Activated CD8-positive, alpha-beta T cell treated with anti-CD3 and anti-CD28 coated beads for 36 hours (primary cell): ENCODE measurements at regions not wholly inside any gene's neighbourhood (a gene's known extent, or its start where the extent isn't known, plus 50 kb on each side); places are given as distances from the start of the nearest gene placed in this dataset.

Experiments
- ATAC-seq: fragments of 200-7000 bp; cut with Tn5 transposase; one replicate; pipeline ENCODE4 v1.10.0; 2021; ENCODE audit warnings: mild to moderate bottlenecking, moderate library complexity
- CTCF ChIA-PET: fragments of 350-600 bp; sonication (Branson Sonifier 250); formaldehyde crosslinking; loops from one replicate; lab custom pipeline; 2021; ENCODE audit warnings: antibody characterized with exemption; lab: Charles Lee
- POLR2A ChIA-PET: fragments of 350-600 bp; sonication (Branson Sonifier 250); formaldehyde crosslinking; loops from one replicate; lab custom pipeline; 2021; ENCODE audit warnings: antibody characterized with exemption; lab: Charles Lee
- DNase-seq: peaks from one replicate; pipeline ENCODE4 v3.0.0-alpha.2; 2020
- H3K27ac Mint-ChIP-seq: one replicate; pipeline ENCODE4 v1.8.0; 2021; ENCODE audit warnings: mild to moderate bottlenecking, mixed read lengths
- H3K27me3 Mint-ChIP-seq: one replicate; pipeline ENCODE4 v1.8.0; 2021; ENCODE audit warnings: mixed read lengths
- H3K36me3 Mint-ChIP-seq: one replicate; pipeline ENCODE4 v1.8.0; 2021; ENCODE audit warnings: low read depth, mixed read lengths
- H3K4me1 Mint-ChIP-seq: one replicate; pipeline ENCODE4 v1.8.0; 2021; ENCODE audit warnings: low read depth, mixed read lengths
- H3K4me3 Mint-ChIP-seq: one replicate; pipeline ENCODE4 v1.8.0; 2021; ENCODE audit warnings: mild to moderate bottlenecking, moderate library complexity, mixed read lengths
- H3K9me3 Mint-ChIP-seq: one replicate; pipeline ENCODE4 v1.8.0; 2021; ENCODE audit warnings: mixed read lengths
- CTCF ChIP-seq: fragments of 200-600 bp; IDR thresholded peaks from one replicate; pipeline ENCODE4 v1.8.0; 2022; ENCODE audit warnings: antibody characterized with exemption, mild to moderate bottlenecking
- intact Hi-C: fragments of 100-400 bp; cut with micrococcal nuclease; formaldehyde crosslinking; loops from one replicate; pipeline ENCODE4 v1.10.0; 2022

- peaks cover 3% of the 10 kb centered on the region for H3K9me3 Mint-ChIP-seq
- TF ChIP-seq CTCF = no peak
- H3K4me3 Mint-ChIP-seq = no peak overlapping the region
- intact Hi-C loops = no loop called here
- CTCF ChIA-PET = no interaction called here
- H3K4me1 Mint-ChIP-seq = no peaks in the 10 kb centered on the region
- no peak overlapping the region for H3K27ac Mint-ChIP-seq
- H3K27me3 Mint-ChIP-seq = no peaks in the 10 kb centered on the region
- no peak for DNase-seq
- POLR2A ChIA-PET = interaction anchor here (0.6 kb wide), 1 partner anchor 156 kb away, joined by 3 read pairs; no protein-coding TSS in a partner anchor
- no peak for ATAC-seq
- no peaks in the 10 kb centered on the region for H3K36me3 Mint-ChIP-seq
These were observed 473.3 kb downstream of the MRPL39 start for GRCh38 chr21:25133939-25134338.

- Mint-ChIP-seq H3K27ac (no peak overlapping the region), H3K36me3 (no peaks in the 10 kb centered on the region), H3K9me3 (peaks cover 3% of the 10 kb centered on the region), H3K4me3 (no peak overlapping the region), H3K4me1 (no peaks in the 10 kb centered on the region), H3K27me3 (no peaks in the 10 kb centered on the region)
- ATAC-seq (no peak), DNase-seq (no peak)
- POLR2A ChIA-PET = no interaction called here
- TF ChIP-seq CTCF = no peak
- CTCF ChIA-PET = no interaction called here
- intact Hi-C loops = no loop called here
These were observed 479.5 kb downstream of the MRPL39 start for GRCh38 chr21:25127811-25128210.

GRCh38 chr21:25127007-25127406 is 480.3 kb downstream of the MRPL39 start:
- no peak for TF ChIP-seq CTCF
- H3K9me3 Mint-ChIP-seq = peaks cover 3% of the 10 kb centered on the region
- no peaks in the 10 kb centered on the region for H3K4me1 Mint-ChIP-seq
- H3K36me3 Mint-ChIP-seq = no peaks in the 10 kb centered on the region
- ChIA-PET POLR2A (no interaction called here), CTCF (no interaction called here)
- no peaks in the 10 kb centered on the region for H3K27me3 Mint-ChIP-seq
- DNase-seq (no peak), ATAC-seq (no peak)
- H3K27ac Mint-ChIP-seq = no peak overlapping the region
- intact Hi-C loops = no loop called here
- no peak overlapping the region for H3K4me3 Mint-ChIP-seq

- ATAC-seq = no peak
- Mint-ChIP-seq H3K9me3 (no peaks in the 10 kb centered on the region), H3K36me3 (no peaks in the 10 kb centered on the region), H3K27me3 (no peaks in the 10 kb centered on the region), H3K4me1 (no peaks in the 10 kb centered on the region), H3K4me3 (no peak overlapping the region), H3K27ac (no peak overlapping the region)
- ChIA-PET CTCF (no interaction called here), POLR2A (no interaction called here)
- intact Hi-C loops = no loop called here
- no peak for DNase-seq
- no peak for TF ChIP-seq CTCF
These were observed 480.7 kb downstream of the MRPL39 start for GRCh38 chr21:25126564-25126963.

- intact Hi-C loops = no loop called here
- CTCF ChIA-PET = no interaction called here
These were observed 488.6 kb downstream of the MRPL39 start for GRCh38 chr21:25118648-25119047.

More at GRCh38 chr21:25118648-25119047, 488.6 kb downstream of the MRPL39 start:
- DNase-seq (no peak), ATAC-seq (no peak)
- Mint-ChIP-seq H3K4me1 (no peaks in the 10 kb centered on the region), H3K36me3 (no peaks in the 10 kb centered on the region), H3K4me3 (no peak overlapping the region), H3K27ac (no peak overlapping the region), H3K9me3 (peaks cover 1% of the 10 kb centered on the region), H3K27me3 (no peaks in the 10 kb centered on the region)
- POLR2A ChIA-PET = no interaction called here
- no peak for TF ChIP-seq CTCF
